ENCODE measurements at regions not wholly inside any gene's neighbourhood (a gene's known extent, or its start where the extent isn't known, plus 50 kb on each side); places are given as distances from the start of the nearest gene placed in this dataset.

DNA sequence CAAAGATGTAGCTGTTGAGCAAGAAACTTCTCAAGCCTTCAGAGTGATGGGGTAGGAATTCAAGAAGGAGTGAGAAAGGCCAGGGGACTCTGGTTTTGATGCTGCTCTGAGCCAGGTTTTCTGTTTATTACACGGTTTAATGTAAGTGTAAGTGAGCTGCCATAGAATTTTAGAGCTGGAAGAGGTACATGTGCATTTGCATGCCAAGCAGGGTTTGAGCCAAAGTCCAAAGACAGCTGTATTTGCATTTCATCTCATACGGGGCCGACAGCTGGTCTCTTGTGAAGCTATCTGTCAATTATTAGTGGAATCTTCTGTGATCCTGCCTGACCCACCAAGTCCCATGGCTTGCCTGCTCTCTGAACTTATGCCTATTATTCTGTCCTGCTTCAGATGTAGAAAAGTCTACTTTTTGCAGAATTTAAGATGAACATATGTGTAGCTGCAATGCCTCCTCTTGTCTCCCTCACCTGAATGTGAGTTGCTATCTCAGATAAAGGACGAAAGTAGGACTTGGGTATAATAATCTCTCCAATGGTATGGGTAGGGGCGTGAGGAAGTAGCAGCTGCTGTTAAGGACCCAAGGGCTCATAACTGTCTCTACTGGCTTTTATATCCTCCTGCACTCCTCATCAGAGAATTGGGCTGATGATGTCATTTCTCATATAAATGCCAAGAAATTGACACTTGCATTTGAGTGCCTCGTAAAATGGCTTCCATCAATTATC lies 160.0 kb downstream of the SQOR start:
- Histone ChIP-seq H3K27me3 (ENCODE audit: insufficient read depth, low read length) (no peaks in the 10 kb centered on the region), H3K4me1 (ENCODE audit: insufficient read depth, low read length, severe bottlenecking) (no peaks in the 10 kb centered on the region), H4K20me1 (ENCODE audit: insufficient read depth, low read length) (no peaks in the 10 kb centered on the region), H3K9ac (ENCODE audit: low read length) (no peak overlapping the region), H3K36me3 (ENCODE audit: insufficient read depth, low read length) (no peaks in the 10 kb centered on the region), H3K4me3 (ENCODE audit: low read depth, low read length, poor library complexity, severe bottlenecking) (no peak overlapping the region), H3F3A (ENCODE audit: insufficient read depth, low read length) (no peaks in the 10 kb centered on the region), H3K79me2 (ENCODE audit: insufficient read depth, low read length) (no peaks in the 10 kb centered on the region), H3K9me3 (ENCODE audit: low read length) (no peaks in the 10 kb centered on the region), H3K4me2 (ENCODE audit: low read length) (no peak overlapping the region), H2AFZ (ENCODE audit: low read length) (no peak overlapping the region), H3K9me2 (ENCODE audit: low read depth, low read length) (no peaks in the 10 kb centered on the region), H3K27ac (ENCODE audit: low read depth, low read length, poor library complexity, severe bottlenecking) (no peak overlapping the region)
- TF ChIP-seq, protein P1, sequence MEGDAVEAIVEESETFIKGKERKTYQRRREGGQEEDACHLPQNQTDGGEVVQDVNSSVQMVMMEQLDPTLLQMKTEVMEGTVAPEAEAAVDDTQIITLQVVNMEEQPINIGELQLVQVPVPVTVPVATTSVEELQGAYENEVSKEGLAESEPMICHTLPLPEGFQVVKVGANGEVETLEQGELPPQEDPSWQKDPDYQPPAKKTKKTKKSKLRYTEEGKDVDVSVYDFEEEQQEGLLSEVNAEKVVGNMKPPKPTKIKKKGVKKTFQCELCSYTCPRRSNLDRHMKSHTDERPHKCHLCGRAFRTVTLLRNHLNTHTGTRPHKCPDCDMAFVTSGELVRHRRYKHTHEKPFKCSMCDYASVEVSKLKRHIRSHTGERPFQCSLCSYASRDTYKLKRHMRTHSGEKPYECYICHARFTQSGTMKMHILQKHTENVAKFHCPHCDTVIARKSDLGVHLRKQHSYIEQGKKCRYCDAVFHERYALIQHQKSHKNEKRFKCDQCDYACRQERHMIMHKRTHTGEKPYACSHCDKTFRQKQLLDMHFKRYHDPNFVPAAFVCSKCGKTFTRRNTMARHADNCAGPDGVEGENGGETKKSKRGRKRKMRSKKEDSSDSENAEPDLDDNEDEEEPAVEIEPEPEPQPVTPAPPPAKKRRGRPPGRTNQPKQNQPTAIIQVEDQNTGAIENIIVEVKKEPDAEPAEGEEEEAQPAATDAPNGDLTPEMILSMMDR (IDR thresholded peaks at IDR 0.05; ENCODE audit: low read length), result no peak
- TF ChIP-seq EZH2 (IDR thresholded peaks at IDR 0.05; ENCODE audit: borderline replicate concordance, low read length), result no peak

- no peak for TF ChIP-seq EZH2 (IDR thresholded peaks at IDR 0.05; ENCODE audit: borderline replicate concordance, low read length)
- TF ChIP-seq, protein P1 (IDR thresholded peaks at IDR 0.05; ENCODE audit: low read length), result peak; percentile 65
- Histone ChIP-seq H2AFZ (ENCODE audit: low read length) (no peak overlapping the region), H3K4me3 (ENCODE audit: low read depth, low read length, poor library complexity, severe bottlenecking) (no peak overlapping the region), H3K27me3 (ENCODE audit: insufficient read depth, low read length) (no peaks in the 10 kb centered on the region), H3K27ac (ENCODE audit: low read depth, low read length, poor library complexity, severe bottlenecking) (no peak overlapping the region), H3K9me2 (ENCODE audit: low read depth, low read length) (no peaks in the 10 kb centered on the region), H3K79me2 (ENCODE audit: insufficient read depth, low read length) (no peaks in the 10 kb centered on the region), H3F3A (ENCODE audit: insufficient read depth, low read length) (no peaks in the 10 kb centered on the region), H3K9ac (ENCODE audit: low read length) (no peak overlapping the region), H3K36me3 (ENCODE audit: insufficient read depth, low read length) (no peaks in the 10 kb centered on the region), H3K4me1 (ENCODE audit: insufficient read depth, low read length, severe bottlenecking) (no peaks in the 10 kb centered on the region), H3K9me3 (ENCODE audit: low read length) (no peaks in the 10 kb centered on the region), H3K4me2 (ENCODE audit: low read length) (no peak overlapping the region), H4K20me1 (ENCODE audit: insufficient read depth, low read length) (no peaks in the 10 kb centered on the region)
Observed at GRCh38 chr15:45795440-45796069, 160.7 kb downstream of the SQOR start.

DNA sequence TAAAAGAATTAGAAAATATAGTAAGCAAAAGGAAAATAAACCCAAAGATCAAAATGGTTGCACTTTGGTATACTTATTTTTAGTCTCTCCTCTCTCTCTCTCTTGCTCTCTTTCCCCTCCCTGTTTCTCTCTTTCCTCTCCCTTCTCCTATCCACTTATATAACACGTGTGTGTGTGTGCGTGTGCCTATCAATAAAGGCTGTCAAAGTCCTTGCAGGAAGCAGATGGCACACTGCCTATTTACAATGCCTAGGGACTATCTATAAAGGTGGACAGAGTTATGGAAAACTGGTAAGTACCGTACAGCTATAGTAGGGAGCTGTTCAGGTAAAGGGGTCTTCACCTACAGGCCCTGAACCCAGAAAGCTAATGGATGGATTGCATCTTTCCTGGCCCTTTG lies 161.6 kb downstream of the SQOR start:
- Histone ChIP-seq H2AFZ (ENCODE audit: low read length) (no peak overlapping the region), H3F3A (ENCODE audit: insufficient read depth, low read length) (no peaks in the 10 kb centered on the region), H3K27me3 (ENCODE audit: insufficient read depth, low read length) (no peaks in the 10 kb centered on the region), H3K36me3 (ENCODE audit: insufficient read depth, low read length) (no peaks in the 10 kb centered on the region), H4K20me1 (ENCODE audit: insufficient read depth, low read length) (no peaks in the 10 kb centered on the region), H3K9me2 (ENCODE audit: low read depth, low read length) (no peaks in the 10 kb centered on the region), H3K9me3 (ENCODE audit: low read length) (no peaks in the 10 kb centered on the region), H3K9ac (ENCODE audit: low read length) (no peak overlapping the region), H3K4me1 (ENCODE audit: insufficient read depth, low read length, severe bottlenecking) (no peaks in the 10 kb centered on the region), H3K4me2 (ENCODE audit: low read length) (no peak overlapping the region), H3K4me3 (ENCODE audit: low read depth, low read length, poor library complexity, severe bottlenecking) (no peak overlapping the region), H3K27ac (ENCODE audit: low read depth, low read length, poor library complexity, severe bottlenecking) (no peak overlapping the region), H3K79me2 (ENCODE audit: insufficient read depth, low read length) (no peaks in the 10 kb centered on the region)
- TF ChIP-seq, protein P1 (IDR thresholded peaks at IDR 0.05; ENCODE audit: low read length), result no peak
- TF ChIP-seq EZH2 (IDR thresholded peaks at IDR 0.05; ENCODE audit: borderline replicate concordance, low read length), result no peak
